Skin epidermis (tissue), 12 donors: ENCODE measurements at regions not wholly inside any gene's neighbourhood (a gene's known extent, or its start where the extent isn't known, plus 50 kb on each side); places are given as distances from the start of the nearest gene placed in this dataset.

Experiments used
- H3K27ac ChIP-seq, 21 experiments: fragments of 200-600 bp; sonication (generic) in 11 of 21; one replicate each; pipeline ENCODE4 v1.5.0; 2020; ENCODE audit warnings: mild to moderate bottlenecking in 3 of 21, inconsistent platforms in 2 of 21, moderate library complexity in 2 of 21
- H3K4me3 ChIP-seq, 7 experiments: fragments of 200-600 bp; sonication (generic) in 2 of 7; one replicate each; pipeline ENCODE4 v1.5.0; 2020; ENCODE audit warnings: inconsistent platforms in 2 of 7, mild to moderate bottlenecking in 2 of 7, moderate library complexity in 1 of 7

DNA sequence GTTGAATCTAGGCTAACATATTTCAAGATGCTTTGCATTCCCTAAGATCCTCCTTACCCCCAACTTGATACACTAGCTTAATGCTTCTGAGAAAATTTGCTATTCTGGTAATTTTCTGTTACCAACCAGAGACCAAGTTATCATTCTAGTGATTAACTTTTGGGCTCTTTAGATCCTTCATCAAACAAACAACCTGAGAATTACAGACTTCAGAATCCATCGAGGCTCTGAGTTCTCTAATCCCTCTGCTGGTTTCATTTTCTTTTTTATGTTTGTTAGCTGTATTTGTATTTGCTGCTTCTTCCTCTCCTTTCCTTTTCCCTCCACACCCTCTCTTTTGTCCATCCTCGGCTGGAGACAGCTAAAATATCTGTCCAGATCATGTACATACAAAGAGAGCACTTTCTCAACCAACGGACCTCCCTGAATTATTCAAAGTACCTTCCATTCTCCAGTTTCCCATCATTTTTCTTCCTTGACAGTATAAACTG is 98.7 kb upstream of the RIPOR2 start:
- peak overlapping the region in 2 of 7 experiments; percentile 2 to 7 for H3K4me3 ChIP-seq
- H3K27ac ChIP-seq, result peak overlapping the region in 13 of 21 experiments; percentile 39 to 84 (median 65)

DNA sequence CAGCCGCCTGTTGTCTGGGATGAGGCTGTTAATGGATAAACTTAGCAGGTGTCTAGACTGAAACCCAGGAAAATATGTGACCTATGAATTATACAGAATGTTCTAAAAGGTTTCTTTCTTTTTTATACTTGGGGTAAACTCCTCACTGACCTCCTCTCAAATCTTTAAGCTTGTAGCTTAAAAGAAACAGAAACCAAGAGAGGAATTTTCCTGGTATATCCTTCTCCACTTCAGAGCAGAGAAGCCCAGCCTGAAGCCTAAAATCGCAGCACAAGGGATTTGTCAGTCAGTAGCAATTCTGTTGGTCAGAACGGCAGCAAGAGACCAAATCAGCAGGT is 99.4 kb upstream of the RIPOR2 start:
- Histone ChIP-seq H3K27ac (peak overlapping the region in 13 of 21 experiments; percentile 37 to 84 (median 65)), H3K4me3 (peak overlapping the region in 2 of 7 experiments; percentile 1 to 23)

DNA sequence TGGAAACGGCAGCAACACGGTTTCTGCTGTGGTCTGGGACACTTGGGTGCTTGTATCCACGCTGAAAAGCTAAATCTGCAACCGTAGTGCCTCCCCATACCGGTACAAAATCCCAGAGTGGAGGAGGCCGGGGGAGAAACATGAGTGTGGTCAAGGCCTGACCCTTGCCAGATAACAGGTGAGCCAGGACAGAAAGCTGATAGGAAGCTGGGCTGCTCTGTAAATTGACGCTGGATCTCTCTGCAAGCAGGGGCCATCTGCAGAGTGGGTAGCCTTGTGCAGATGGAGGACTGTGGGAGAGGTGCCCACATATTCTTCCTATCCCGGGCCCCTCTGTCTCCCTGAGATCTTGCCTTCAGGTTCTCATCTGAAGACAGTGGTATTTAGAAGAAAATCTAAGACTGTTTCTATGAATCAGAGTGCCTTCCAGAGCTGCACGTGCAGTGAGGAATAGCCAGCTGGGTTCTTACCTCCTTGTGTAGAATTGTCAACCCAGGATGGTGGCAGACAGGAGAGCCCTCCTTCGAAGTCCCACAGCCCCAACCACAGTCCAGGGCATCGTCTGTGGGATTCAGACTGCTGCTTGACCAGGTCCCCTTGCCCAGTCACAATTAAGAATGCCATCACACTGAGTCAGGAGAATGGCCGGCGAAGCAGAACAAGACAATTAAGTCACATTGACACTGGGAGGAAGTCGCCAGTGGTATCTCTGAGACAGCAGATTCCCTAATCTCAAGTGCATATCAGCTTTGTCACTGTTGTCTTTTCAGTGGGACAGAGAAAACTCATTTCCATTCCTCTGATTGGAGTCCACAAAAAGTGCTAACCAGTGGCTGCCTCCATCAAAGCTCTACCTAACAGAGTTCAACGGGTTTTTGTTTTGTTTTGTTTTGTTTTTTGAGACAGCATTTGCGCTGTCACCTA is 100.0 kb upstream of the RIPOR2 start:
- Histone ChIP-seq H3K4me3 (peak overlapping the region in 3 of 7 experiments; percentile 1 to 23 (median 7)), H3K27ac (peak overlapping the region in 13 of 21 experiments; percentile 37 to 84 (median 65))

DNA sequence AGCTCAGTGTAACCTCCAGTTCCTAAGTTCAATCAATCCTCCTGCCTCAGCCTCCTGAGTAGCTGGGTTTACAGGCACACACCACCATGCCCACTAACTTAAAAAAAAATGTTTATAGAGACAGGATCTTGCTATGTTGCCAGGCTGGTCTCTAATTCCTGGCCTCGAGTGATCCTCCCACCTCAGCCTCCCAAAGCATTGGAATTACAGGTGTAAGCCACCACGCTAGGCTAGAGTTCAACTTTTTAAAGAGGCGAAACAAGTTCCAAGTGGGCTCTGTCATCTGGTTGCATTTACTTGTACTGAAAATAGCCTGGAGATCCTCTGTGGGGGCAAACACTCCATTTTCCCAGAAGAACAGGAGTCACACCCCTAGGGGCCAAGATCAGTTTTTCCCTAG is 100.7 kb upstream of the RIPOR2 start:
- Histone ChIP-seq H3K4me3 (no peak overlapping the region), H3K27ac (peak overlapping the region in 7 of 21 experiments; percentile 7 to 84 (median 75))

DNA sequence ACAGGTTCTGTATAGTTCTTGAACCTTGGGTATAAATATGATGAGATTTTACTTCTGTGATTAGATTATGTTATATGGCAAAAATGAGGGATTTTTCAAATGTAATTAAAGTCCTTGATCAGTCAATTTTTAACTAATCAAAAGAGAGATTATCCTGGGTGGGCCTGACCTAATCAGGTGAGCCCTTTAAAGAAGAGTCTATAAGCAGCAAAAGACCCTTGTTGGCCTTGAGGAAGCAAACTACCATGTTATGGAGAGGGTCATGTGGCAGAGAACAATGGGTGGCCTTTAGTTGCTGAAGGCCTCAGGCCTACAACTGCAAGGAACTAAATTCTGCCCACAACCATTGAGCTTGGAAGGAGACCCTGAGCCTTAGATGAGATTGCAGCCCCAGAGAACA is 102.5 kb upstream of the RIPOR2 start:
- Histone ChIP-seq H3K4me3 (no peak overlapping the region), H3K27ac (peak overlapping the region in 7 of 21 experiments; percentile 8 to 93 (median 63))

DNA sequence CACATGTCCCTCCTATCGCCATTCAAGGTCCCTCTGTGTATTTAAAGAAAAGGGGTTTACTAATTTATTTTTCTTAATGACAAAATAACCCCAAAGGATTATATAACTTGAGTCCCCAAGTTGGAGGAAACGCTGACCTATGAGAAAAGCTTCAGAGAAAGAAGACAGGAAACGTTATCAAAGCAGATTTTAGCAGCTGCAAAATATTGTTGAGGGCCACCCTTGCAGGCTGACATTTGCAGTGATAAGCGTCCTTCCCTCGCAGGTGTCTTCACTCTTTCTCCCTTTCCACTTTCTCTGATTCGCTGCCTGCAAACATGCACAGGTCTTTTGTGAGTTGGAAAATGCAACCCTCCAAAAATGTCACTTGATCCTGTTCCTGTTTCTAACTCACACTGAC is 103.2 kb upstream of the RIPOR2 start:
- H3K27ac ChIP-seq, result peak overlapping the region in 7 of 21 experiments; percentile 12 to 93 (median 63)
- H3K4me3 ChIP-seq, result peak overlapping the region in 1 of 7 experiments; percentile 10

DNA sequence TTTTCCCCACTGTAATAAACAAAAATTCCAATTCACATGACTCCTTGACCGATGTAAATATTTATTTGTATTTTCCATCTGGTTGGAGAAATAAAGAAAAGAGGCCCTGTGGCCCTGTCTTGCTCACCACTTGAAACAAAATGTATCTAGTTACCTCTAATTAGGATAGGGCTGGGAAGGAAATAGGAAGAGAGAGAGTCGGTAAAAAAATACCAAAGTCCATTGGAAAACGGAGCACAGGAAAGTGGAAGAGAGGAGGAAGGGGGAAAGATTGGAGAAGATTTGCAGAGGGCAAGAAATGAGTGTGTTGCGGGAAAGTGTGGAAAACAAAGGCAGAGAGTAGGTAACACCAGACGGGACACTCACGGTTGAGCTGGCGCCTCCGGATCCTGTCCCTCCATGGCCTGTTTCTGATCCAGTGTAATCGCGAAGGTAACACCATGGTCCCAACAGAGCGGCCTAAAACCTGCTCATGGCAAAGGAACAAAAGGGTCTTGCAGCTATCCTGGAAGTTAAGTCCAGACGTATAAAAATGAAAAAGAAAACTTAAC is 105.8 kb upstream of the RIPOR2 start:
- H3K27ac ChIP-seq, result peak overlapping the region in 16 of 21 experiments; percentile 12 to 93 (median 54)
- H3K4me3 ChIP-seq, result peak overlapping the region; percentile 12 to 37 (median 20)

DNA sequence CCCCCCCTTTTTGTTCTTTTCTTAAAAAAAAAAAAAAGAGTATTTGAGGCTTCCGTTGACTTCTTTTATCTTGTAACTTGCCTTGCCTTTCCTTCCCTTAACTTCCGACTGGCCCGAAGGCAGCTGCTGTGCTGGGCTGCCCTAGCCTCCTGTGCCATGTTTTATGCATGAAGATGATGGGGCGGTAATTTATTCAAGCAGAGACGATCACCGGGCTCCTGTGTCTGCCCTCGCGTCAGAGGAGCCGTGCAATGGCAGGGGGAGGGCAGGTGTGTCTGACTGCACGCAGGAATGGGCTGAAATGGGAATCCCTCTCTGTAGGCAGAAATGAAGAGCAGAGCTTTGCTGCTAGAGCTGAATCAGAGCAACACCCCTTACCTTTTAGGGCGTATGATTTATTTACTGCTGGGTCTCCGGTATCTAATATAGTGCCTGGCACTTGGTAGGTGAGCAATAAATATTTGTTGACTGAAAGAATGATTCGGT is 106.3 kb upstream of the RIPOR2 start:
- peak overlapping the region in 13 of 21 experiments; percentile 31 to 93 (median 59) for H3K27ac ChIP-seq
- peak overlapping the region in 6 of 7 experiments; percentile 12 to 37 (median 18) for H3K4me3 ChIP-seq

DNA sequence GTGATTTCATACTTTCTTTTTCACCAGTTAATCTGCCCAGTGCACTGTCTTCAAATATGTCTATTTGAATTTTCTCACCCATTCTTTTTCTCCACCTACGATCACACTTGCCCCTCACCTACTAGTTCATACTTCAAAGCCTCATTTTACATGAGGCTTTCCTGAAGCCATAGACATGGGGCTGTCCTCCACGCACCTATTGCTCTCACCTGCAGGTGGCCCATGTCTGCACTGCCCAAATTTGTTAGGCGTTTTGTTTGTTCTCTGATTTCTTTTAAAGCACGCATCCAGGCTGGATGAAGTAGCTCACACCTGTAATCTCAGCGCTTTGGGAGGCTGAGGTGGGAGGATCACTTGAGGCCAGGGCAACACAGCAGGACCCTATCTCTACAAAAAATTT is 106.8 kb upstream of the RIPOR2 start:
- H3K4me3 ChIP-seq, result peak overlapping the region in 2 of 7 experiments; percentile 23 to 37
- H3K27ac ChIP-seq, result peak overlapping the region in 9 of 21 experiments; percentile 31 to 93 (median 78)

DNA sequence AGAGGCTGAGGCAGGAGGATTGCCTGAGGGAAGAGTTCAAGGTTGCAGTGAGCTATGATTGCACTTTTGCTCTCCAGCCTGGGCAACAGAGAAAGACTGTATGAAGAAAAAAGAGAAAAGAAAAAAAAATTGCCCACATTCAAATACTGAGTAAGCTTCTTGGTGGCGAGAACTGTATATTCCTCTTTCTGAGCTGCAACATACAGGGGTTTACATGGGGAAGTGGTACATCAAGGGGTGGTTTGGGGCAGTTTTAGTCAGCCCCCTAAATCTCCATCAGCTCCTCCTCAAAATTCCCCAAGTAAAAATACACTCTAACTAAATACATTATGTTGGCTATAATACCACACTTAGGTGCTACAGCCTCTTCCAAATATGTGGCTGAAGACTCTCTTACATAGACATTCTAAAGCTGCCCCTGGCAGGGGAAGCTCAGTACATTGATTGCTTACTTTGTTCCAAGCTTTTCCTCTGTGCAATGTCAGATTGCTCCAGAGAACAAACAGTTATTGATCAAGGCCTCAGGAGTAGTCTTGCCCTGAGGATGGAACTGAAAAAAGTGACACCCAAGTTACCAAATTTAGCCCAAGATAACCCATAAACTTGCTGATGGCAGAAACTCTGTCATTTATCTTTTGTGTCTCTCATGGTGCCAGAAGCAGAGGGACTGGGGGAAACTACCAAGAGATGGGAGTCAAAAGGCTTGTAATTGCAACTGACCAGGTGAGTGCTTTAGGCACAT is 107.4 kb upstream of the RIPOR2 start:
- H3K27ac ChIP-seq, result peak overlapping the region in 7 of 21 experiments; percentile 31 to 93 (median 83)
- no peak overlapping the region for H3K4me3 ChIP-seq

DNA sequence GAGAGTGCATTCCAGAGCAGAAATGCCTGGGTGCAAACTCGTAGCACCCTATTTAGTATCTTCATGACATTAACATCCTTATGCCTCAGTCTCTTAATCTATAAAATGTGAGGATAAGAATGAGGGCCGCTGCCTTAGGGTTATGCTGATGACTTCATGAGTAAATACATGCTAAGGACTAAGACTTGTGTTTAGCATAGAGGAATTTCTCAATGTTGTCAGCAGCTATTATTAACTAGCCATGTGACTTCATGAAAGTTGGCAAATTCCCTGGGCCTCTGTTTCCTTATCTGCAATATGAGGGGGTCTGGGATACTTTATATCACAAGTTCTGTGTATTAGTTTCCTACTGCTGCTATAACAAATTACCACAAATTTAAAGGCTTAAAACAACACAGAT is 108.1 kb upstream of the RIPOR2 start:
- peak overlapping the region in 3 of 21 experiments; percentile 83 to 91 (median 87) for H3K27ac ChIP-seq

DNA sequence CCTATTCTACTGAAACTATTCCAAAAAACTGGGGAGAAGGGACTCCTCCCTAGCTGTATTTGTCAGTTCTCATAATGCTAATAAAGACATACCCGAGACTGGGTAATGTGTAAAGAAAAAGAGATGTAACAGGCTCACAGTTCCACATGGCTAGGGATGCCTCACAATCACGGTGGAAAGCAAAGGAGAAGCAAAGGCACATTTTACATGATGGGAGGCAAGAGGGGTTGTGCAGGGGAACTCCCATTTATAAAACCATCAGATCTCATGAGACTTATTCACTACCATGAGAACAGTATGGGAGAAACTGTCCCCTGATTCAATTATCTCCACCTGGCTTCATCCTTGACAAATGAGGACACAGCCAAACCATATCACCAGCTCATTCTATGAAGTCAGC is 111.2 kb upstream of the RIPOR2 start:
- no peak overlapping the region for H3K27ac ChIP-seq
- no peak overlapping the region for H3K4me3 ChIP-seq

More for the DNA sequence above, 108.1 kb upstream of the RIPOR2 start:
- no peak overlapping the region for H3K4me3 ChIP-seq

DNA sequence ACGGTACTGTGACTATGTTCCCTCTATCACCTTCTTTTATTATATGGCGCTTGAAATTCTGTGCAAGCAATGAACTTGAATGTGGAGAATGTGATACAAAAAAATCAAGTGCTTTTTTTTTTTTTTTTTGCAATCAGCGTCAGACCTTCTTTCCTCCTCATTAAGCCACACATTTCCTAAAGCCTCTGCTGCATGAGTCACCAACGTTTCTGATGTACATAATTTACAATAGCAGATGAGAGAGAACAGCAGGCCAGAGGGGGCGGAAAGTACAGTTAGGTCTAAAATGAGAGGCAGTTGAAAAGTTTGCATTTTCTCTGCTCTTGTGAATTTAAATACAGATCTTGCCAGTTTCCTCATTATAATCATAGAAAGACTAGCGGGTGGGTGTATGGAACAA is 114.6 kb upstream of the RIPOR2 start:
- Histone ChIP-seq H3K27ac (peak overlapping the region in 6 of 21 experiments; percentile 4 to 78 (median 48)), H3K4me3 (no peak overlapping the region)

DNA sequence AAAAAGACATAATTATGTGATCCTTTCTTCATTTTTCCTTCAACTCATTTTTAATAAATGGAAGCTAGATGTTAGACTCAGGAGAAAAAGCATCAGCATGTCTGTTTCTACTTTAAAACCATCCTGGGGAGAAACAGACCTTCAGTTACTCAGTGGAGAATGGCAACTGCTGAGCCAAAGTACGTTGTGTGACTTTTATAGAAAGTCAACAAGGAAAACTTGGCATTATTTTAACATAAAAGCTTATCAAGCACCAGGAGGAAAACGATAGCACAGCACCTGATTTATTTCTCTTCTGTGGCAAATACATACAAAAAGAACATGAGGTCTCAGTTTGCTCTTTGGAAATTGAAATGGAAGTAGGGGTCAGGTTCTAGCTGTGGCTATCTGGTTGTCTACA is 115.3 kb upstream of the RIPOR2 start:
- H3K27ac ChIP-seq, result peak overlapping the region in 5 of 21 experiments; percentile 4 to 78 (median 66)

DNA sequence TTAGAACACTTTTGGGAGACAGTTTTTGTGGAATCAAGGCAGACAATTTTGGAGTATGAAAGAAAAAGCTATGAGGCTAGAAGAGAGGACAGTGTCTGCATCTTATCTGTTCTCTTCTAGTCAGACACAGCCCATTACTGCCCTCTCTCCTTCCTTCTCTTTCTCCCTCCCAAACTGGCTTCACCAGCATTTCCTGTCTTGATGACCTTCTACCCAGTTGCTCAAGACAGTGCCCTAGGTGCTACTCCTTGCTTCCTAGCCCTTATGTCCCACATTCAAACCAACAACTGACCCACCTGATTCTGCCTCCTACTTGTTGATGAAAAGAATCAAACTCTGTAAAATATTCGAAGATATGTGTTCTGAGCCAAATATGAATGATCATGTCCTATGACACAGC is 116.4 kb upstream of the RIPOR2 start:
- Histone ChIP-seq H3K4me3 (no peak overlapping the region), H3K27ac (peak overlapping the region in 3 of 21 experiments; percentile 8 to 71 (median 14))

More for the DNA sequence above, 115.3 kb upstream of the RIPOR2 start:
- no peak overlapping the region for H3K4me3 ChIP-seq

DNA sequence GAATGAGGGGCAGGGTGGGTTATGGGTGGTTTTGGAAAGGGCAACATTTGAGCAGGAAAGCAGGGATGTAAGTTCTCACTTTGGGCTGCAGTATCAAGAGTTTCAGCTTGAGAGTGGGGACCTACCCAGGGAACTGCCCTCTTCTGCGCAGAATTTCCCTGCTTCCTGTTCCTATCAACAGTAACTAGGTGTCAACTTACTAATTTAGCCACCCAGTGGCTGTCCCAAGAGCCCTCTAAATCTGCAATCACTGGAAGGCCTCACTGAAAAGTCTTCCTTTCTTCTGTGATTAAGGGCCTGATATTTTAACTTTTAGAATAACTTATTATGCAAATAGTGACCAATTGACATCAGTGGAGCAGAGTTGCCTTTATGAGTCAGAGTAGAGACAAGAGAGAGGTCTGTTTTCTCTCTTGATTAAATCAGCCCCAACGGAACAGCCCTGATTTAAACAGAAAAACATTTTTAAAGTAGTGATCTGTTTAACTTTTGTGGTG is 118.2 kb upstream of the RIPOR2 start:
- Histone ChIP-seq H3K4me3 (no peak overlapping the region), H3K27ac (peak overlapping the region in 17 of 21 experiments; percentile 6 to 90 (median 61))

DNA sequence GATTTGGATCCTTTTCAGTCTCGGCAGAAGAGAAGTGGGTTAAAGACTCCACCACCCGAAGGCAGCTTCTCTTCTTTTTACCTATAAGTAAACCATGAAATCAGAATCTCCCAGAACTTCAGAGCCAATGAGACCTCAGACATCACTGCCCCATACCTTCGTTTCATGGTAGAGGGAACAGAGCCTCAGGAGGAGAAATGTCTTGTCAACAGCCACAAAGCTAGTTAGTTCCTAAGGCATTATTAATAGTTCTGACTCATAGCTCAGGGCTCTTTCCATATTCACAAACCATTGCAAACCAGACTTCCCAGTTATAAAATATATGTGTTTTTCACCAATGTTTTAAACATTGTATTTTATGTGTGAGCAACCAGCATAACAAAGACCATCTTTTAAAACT is 118.7 kb upstream of the RIPOR2 start:
- peak overlapping the region in 14 of 21 experiments; percentile 14 to 90 (median 66) for H3K27ac ChIP-seq
- no peak overlapping the region for H3K4me3 ChIP-seq

DNA sequence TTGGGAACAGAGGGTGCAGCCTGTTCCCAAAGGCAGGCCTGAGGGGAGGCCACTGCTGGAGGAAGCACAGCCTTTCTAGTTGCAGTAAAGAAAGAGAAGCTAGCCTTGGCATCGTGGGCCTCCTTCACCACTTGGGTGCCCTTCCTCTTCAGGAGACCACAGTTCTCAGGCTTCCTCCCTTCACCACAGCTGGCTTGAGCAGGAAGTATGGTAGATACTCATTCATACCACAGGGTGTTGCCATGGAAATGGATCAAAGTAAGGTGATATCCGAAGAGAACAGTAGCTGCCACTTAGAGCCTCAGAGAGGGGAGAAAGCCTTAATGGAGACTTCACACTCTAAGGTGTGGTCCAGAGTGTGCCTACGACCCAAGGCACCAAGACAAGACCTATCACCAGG is 120.4 kb upstream of the RIPOR2 start:
- H3K4me3 ChIP-seq, result no peak overlapping the region
- H3K27ac ChIP-seq, result peak overlapping the region in 9 of 21 experiments; percentile 9 to 82 (median 39)
